ENCODE measurements at regions not wholly inside any gene's neighbourhood (a gene's known extent, or its start where the extent isn't known, plus 50 kb on each side); places are given as distances from the start of the nearest gene placed in this dataset.

DNA sequence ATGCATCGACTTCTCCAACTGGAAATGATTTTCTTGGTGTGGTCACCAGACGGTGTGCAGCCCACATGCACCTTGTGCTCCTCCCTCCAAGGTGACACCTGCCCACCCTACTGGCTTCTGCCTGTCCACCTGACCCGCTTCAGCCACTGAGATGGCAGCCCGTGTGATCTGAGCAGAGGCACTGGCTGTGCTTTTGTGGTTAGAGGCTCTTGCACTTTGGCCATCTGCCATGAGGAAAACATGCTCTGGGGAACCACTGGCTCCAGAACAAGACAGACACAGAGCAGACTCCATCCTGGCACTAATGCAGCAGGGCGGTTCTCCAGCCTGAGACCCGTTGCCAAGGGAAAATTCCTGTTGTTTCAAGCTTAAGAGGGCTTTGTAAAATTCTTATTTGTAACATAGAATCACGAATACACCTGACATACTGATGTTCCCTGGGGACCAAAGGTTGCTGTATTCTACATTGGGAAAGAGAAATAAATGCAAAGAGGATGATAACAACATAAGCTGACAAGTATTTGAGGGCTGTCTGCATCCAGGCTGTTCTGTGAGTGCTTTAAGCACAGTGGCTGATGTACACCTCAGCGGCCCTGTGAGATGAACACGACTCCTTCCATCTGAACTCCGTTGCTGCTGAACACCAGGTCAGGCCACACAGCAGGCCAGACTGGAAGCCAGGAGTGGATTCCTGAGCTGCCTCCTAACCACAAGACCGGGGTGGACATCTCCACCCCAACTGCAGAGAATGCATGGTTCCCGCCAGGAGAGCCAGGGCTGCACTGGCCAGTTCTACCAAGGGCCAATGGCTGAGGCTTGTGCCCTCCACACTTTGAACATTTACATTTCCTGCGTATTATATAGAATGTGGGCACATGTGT, 820.4 kb downstream of the GALR1 start:
- Histone ChIP-seq H3K27me3 (ENCODE audit: control insufficient read depth, insufficient read depth, low read length) (no peaks in the 10 kb centered on the region), H4K20me1 (ENCODE audit: control insufficient read depth, extremely low read depth, insufficient read depth, low read length) (no peaks in the 10 kb centered on the region), H3K9me3 (ENCODE audit: control insufficient read depth, insufficient read depth, low read depth, low read length) (no peaks in the 10 kb centered on the region), H3K9ac (ENCODE audit: insufficient read depth, low read length) (no peak overlapping the region), H3K36me3 (ENCODE audit: control insufficient read depth, insufficient read depth, low read length) (no peaks in the 10 kb centered on the region), H2AFZ (ENCODE audit: low read length) (no peak overlapping the region), H3K4me2 (ENCODE audit: extremely low read depth, insufficient read depth, low read length) (no peak overlapping the region), H3K79me2 (ENCODE audit: control insufficient read depth, insufficient read depth, low read length) (no peaks in the 10 kb centered on the region), H3K4me1 (ENCODE audit: control insufficient read depth, extremely low read depth, insufficient read depth, low read length) (no peaks in the 10 kb centered on the region), H3K27ac (ENCODE audit: insufficient read depth, low read length) (no peak overlapping the region), H3K4me3 (replicated peaks in 1 of 4; ENCODE audit: control extremely low read depth in 1 of 4, insufficient read depth in 1 of 4, low read depth in 3 of 4, low read length in 4 of 4) (no peak overlapping the region)
- TF ChIP-seq EZH2 (IDR thresholded peaks at IDR 0.05; ENCODE audit: low read length, missing control alignments) (no peak), CTCF (conservative IDR thresholded peaks at IDR 0.05 in 1 of 2, IDR thresholded peaks at IDR 0.05 in 1 of 2; ENCODE audit: low read depth in 1 of 2, low read length in 2 of 2) (no peak)
- DNase-seq (ENCODE audit: low read depth in 2 of 2): no peak

- Histone ChIP-seq H3K27me3 (ENCODE audit: control insufficient read depth, insufficient read depth, low read length) (no peaks in the 10 kb centered on the region), H3K9me3 (ENCODE audit: control insufficient read depth, insufficient read depth, low read depth, low read length) (no peaks in the 10 kb centered on the region), H3K36me3 (ENCODE audit: control insufficient read depth, insufficient read depth, low read length) (no peaks in the 10 kb centered on the region), H2AFZ (ENCODE audit: low read length) (no peak overlapping the region), H3K27ac (ENCODE audit: insufficient read depth, low read length) (no peak overlapping the region), H3K4me2 (ENCODE audit: extremely low read depth, insufficient read depth, low read length) (no peak overlapping the region), H3K4me3 (replicated peaks in 1 of 4; ENCODE audit: control extremely low read depth in 1 of 4, insufficient read depth in 1 of 4, low read depth in 3 of 4, low read length in 4 of 4) (no peak overlapping the region), H4K20me1 (ENCODE audit: control insufficient read depth, extremely low read depth, insufficient read depth, low read length) (no peaks in the 10 kb centered on the region), H3K4me1 (ENCODE audit: control insufficient read depth, extremely low read depth, insufficient read depth, low read length) (no peaks in the 10 kb centered on the region), H3K9ac (ENCODE audit: insufficient read depth, low read length) (no peak overlapping the region), H3K79me2 (ENCODE audit: control insufficient read depth, insufficient read depth, low read length) (no peaks in the 10 kb centered on the region)
- TF ChIP-seq CTCF (conservative IDR thresholded peaks at IDR 0.05 in 1 of 2, IDR thresholded peaks at IDR 0.05 in 1 of 2; ENCODE audit: low read depth in 1 of 2, low read length in 2 of 2) (no peak), EZH2 (IDR thresholded peaks at IDR 0.05; ENCODE audit: low read length, missing control alignments) (no peak)
- DNase-seq (ENCODE audit: low read depth in 2 of 2): no peak
Measured at GRCh38 chr18:78071166-78071710, 821.6 kb downstream of the GALR1 start.

DNA sequence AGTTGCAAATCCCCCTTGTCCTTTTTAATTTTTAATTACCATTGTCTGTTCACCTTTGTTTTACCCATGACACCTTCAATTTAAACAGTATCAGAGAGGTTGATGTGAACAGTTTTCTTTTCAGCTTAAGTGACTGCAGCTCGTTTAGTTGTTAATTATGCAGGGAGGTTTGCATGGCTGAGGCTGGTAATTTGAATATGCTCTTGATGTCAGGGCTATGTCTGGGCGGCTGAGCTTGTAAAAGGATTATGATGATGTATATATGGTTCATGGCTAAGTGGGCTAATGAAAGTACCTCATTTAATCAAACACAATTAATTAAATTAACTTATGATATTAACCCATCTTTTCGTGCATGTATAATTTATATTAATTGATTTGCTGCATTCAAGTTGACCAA, 822.1 kb downstream of the GALR1 start:
- no peaks in the 10 kb centered on the region for H3K4me1 ChIP-seq (ENCODE audit: control insufficient read depth, extremely low read depth, insufficient read depth, low read length)
- no peak for TF ChIP-seq CTCF (conservative IDR thresholded peaks at IDR 0.05 in 1 of 2, IDR thresholded peaks at IDR 0.05 in 1 of 2; ENCODE audit: low read depth in 1 of 2, low read length in 2 of 2)
- TF ChIP-seq EZH2 (IDR thresholded peaks at IDR 0.05; ENCODE audit: low read length, missing control alignments): no peak

More for the DNA sequence above, 822.1 kb downstream of the GALR1 start:
- Histone ChIP-seq H3K9ac (ENCODE audit: insufficient read depth, low read length) (no peak overlapping the region), H2AFZ (ENCODE audit: low read length) (no peak overlapping the region), H3K9me3 (ENCODE audit: control insufficient read depth, insufficient read depth, low read depth, low read length) (no peaks in the 10 kb centered on the region), H3K36me3 (ENCODE audit: control insufficient read depth, insufficient read depth, low read length) (no peaks in the 10 kb centered on the region), H3K4me2 (ENCODE audit: extremely low read depth, insufficient read depth, low read length) (no peak overlapping the region), H4K20me1 (ENCODE audit: control insufficient read depth, extremely low read depth, insufficient read depth, low read length) (no peaks in the 10 kb centered on the region), H3K27ac (ENCODE audit: insufficient read depth, low read length) (no peak overlapping the region), H3K4me3 (replicated peaks in 1 of 4; ENCODE audit: control extremely low read depth in 1 of 4, insufficient read depth in 1 of 4, low read depth in 3 of 4, low read length in 4 of 4) (no peak overlapping the region), H3K27me3 (ENCODE audit: control insufficient read depth, insufficient read depth, low read length) (no peaks in the 10 kb centered on the region), H3K79me2 (ENCODE audit: control insufficient read depth, insufficient read depth, low read length) (no peaks in the 10 kb centered on the region)
- DNase-seq (ENCODE audit: low read depth in 2 of 2): no peak

Data from fibroblast of lung (primary cell).